ENCODE measurements at regions not wholly inside any gene's neighbourhood (a gene's known extent, or its start where the extent isn't known, plus 50 kb on each side); places are given as distances from the start of the nearest gene placed in this dataset.

GRCh38 chr11:127629200-127629599, 628.6 kb upstream of the KIRREL3 start:
- TF ChIP-seq CTCF (conservative IDR thresholded peaks at IDR 0.05; ENCODE audit: low read length) (no peak), EZH2phosphoT487 (IDR thresholded peaks at IDR 0.05; ENCODE audit: borderline replicate concordance, low read depth, low read length) (no peak)
